ENCODE measurements at regions not wholly inside any gene's neighbourhood (a gene's known extent, or its start where the extent isn't known, plus 50 kb on each side); places are given as distances from the start of the nearest gene placed in this dataset.

DNA sequence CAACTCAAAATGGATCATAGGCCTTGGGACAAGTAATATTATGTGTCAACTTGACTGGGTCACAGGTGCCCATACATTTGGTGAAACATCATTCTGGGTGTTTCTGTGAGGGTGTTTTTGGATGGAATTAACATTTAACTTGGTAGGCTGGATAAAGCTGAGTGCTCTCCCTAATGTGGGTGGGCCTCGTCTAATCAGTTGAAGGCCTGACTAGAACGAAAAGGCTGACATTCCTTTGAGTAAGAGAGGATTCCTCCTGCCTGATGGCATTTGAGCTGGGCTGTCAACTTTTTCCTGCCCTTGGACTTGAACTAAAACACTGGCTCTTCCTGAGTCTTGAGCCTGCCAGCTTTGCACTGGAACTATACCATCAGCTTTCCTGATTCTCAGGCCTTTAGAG is 93.4 kb upstream of the ESRRB start:
- no peaks in the 10 kb centered on the region for H3K9me3 ChIP-seq
- TF ChIP-seq, protein P1, sequence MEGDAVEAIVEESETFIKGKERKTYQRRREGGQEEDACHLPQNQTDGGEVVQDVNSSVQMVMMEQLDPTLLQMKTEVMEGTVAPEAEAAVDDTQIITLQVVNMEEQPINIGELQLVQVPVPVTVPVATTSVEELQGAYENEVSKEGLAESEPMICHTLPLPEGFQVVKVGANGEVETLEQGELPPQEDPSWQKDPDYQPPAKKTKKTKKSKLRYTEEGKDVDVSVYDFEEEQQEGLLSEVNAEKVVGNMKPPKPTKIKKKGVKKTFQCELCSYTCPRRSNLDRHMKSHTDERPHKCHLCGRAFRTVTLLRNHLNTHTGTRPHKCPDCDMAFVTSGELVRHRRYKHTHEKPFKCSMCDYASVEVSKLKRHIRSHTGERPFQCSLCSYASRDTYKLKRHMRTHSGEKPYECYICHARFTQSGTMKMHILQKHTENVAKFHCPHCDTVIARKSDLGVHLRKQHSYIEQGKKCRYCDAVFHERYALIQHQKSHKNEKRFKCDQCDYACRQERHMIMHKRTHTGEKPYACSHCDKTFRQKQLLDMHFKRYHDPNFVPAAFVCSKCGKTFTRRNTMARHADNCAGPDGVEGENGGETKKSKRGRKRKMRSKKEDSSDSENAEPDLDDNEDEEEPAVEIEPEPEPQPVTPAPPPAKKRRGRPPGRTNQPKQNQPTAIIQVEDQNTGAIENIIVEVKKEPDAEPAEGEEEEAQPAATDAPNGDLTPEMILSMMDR (IDR thresholded peaks at IDR 0.05) = no peak
- H3K27me3 ChIP-seq = no peaks in the 10 kb centered on the region
- H3K27ac ChIP-seq = no peak overlapping the region
- no peak overlapping the region for H3K4me3 ChIP-seq
- DNase-seq (ENCODE audit: low spot score) = peak; percentile 16
- no peaks in the 10 kb centered on the region for H3K4me1 ChIP-seq
- H3K36me3 ChIP-seq = no peaks in the 10 kb centered on the region

DNA sequence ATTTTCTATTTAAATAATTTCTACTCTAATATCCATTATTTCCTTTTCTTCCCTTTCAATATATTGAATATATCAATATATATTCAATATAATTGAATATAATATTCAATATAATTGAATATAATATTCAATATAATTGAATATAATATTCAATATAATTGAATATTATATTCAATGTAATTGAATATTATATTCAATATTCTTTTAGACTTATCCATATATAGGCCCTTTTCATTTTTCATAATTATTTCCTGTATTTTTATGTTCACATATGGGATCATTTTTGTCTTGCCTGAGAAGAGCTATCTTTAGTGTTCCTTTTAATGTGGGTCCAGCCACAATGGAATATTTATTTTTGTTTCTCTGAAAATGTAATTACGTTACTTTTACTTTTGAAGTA is 88.9 kb upstream of the ESRRB start:
- H3K4me3 ChIP-seq = no peak overlapping the region
- TF ChIP-seq, protein P1 (IDR thresholded peaks at IDR 0.05) = no peak
- H3K36me3 ChIP-seq = no peaks in the 10 kb centered on the region
- no peaks in the 10 kb centered on the region for H3K27me3 ChIP-seq
- no peak for DNase-seq (ENCODE audit: low spot score)
- no peaks in the 10 kb centered on the region for H3K9me3 ChIP-seq
- no peaks in the 10 kb centered on the region for H3K4me1 ChIP-seq
- no peak overlapping the region for H3K27ac ChIP-seq

DNA sequence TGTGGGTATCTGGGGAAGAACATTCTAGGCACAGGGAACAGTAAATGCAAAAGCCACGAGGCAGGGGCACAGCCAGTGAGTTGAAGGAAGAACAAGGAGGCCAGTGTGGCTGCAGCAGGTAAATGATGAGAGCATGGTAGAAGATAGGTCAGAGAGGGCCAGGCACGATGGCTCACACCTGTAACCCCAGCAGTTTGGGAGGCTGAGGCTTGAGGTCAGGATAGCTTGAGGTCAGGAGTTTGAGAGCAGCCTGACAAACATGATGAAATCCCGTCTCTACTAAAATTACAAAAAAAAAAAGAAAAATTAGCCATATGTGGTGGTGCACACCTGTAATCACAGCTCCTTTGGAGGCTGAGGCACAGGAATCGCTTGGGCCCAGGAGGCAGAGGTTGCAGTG is 86.7 kb upstream of the ESRRB start:
- H3K27me3 ChIP-seq = no peaks in the 10 kb centered on the region
- no peak overlapping the region for H3K4me3 ChIP-seq
- peak; percentile 13 for DNase-seq (ENCODE audit: low spot score)
- H3K36me3 ChIP-seq = no peaks in the 10 kb centered on the region
- H3K9me3 ChIP-seq = no peaks in the 10 kb centered on the region
- H3K27ac ChIP-seq = no peak overlapping the region
- TF ChIP-seq, protein P1 (IDR thresholded peaks at IDR 0.05) = no peak
- H3K4me1 ChIP-seq = no peaks in the 10 kb centered on the region

DNA sequence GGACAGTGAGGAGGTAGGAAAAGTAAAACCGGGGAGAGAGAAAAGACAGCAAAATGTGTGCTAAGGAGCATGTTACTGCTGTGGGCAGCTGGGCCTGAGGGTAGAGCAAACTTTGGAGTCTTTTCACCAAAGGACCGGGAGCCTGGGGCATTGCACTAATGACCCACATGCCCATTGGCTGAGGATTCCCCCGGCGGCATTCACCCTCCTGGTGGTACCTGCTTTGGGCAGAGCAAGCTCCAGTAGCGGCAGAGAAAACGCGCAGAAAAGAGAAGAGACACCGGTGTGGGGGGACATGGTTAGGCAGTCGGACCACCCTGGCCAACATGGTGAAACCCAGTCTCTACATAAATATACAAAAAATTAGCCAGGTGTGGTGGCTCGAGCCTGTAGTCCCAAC is 83.4 kb upstream of the ESRRB start:
- DNase-seq (ENCODE audit: low spot score) = peak; percentile 28
- TF ChIP-seq, protein P1 (IDR thresholded peaks at IDR 0.05) = no peak
- no peak overlapping the region for H3K4me3 ChIP-seq
- H3K27ac ChIP-seq = no peak overlapping the region
- no peaks in the 10 kb centered on the region for H3K36me3 ChIP-seq
- no peaks in the 10 kb centered on the region for H3K27me3 ChIP-seq
- H3K9me3 ChIP-seq = no peaks in the 10 kb centered on the region
- H3K4me1 ChIP-seq = no peaks in the 10 kb centered on the region

DNA sequence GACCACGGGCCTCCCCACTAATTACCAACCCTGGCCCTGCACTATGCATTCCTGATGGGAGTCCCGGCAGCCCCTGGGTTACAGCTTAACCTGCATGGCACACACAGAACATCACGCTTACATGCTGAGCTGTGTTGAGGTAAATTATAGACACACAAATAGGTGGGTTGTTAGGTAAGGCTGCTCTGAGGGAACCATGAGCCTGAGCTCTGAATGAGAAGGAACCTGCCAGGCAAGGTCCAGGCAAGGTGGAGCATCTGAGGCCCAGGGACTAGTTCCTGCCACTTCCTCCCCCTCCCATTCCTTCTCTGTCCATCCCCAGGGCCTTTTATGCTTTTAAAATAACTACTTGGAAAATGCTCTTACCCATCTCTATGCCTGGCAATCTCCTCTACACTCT is 82.7 kb upstream of the ESRRB start:
- no peaks in the 10 kb centered on the region for H3K4me1 ChIP-seq
- TF ChIP-seq, protein P1 (IDR thresholded peaks at IDR 0.05) = no peak
- no peaks in the 10 kb centered on the region for H3K27me3 ChIP-seq
- H3K9me3 ChIP-seq = no peaks in the 10 kb centered on the region
- no peak overlapping the region for H3K27ac ChIP-seq
- no peaks in the 10 kb centered on the region for H3K36me3 ChIP-seq
- peak; percentile 28 for DNase-seq (ENCODE audit: low spot score)
- no peak overlapping the region for H3K4me3 ChIP-seq

DNA sequence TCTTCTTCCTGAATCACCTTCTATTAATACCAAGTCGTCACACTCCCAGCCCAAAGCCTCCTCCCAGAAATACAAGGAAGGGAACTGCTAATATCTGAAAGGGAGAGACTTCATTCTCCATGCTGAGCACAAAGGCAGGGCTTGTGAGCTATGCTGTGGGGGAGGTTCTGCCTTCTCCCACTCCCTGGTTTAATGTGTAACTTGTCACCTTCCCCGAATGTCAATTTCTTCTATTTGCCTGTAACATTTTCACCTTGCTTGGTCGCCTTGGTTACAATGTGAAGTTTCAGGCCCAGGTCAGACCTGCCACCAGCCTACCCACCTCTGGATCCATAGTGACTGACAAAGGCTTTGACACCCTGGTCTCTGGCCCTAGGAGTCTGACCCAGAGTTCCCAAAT is 82.0 kb upstream of the ESRRB start:
- H3K4me3 ChIP-seq = no peak overlapping the region
- no peaks in the 10 kb centered on the region for H3K36me3 ChIP-seq
- no peaks in the 10 kb centered on the region for H3K27me3 ChIP-seq
- H3K9me3 ChIP-seq = no peaks in the 10 kb centered on the region
- DNase-seq (ENCODE audit: low spot score) = peak; percentile 28
- no peaks in the 10 kb centered on the region for H3K4me1 ChIP-seq
- TF ChIP-seq, protein P1 (IDR thresholded peaks at IDR 0.05) = no peak
- no peak overlapping the region for H3K27ac ChIP-seq
